ENCODE measurements at regions not wholly inside any gene's neighbourhood (a gene's known extent, or its start where the extent isn't known, plus 50 kb on each side); places are given as distances from the start of the nearest gene placed in this dataset.
A peak's percentile ranks its signal among the peaks of the same experiment; 100 is the strongest.
"Not testable (repeated sequence)": the region's sequence is repeated elsewhere in the genome, so short reads cannot be mapped to it uniquely, and the experiment has no call there.

DNA sequence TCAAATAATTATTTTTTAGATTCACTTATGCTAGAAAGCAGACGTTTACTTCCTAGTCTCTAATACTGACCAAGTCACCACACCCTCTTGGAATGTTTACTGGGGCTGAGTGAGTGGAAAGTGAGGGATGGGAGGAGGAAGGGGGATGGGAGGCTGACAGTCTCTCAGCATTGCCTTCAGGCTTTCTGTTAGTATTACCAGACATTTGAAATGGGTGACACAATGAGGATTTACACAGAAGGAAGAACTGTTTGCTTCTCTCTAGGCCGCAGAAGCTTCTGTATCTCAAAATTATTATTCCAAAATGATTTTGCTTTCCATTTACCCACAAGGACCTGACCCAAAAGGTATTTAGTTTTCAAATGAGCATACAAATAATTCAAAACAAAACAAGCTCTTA is 232.8 kb upstream of the ZNF608 start:
- peak; percentile 10 for DNase-seq (ENCODE audit: low read depth)

DNA sequence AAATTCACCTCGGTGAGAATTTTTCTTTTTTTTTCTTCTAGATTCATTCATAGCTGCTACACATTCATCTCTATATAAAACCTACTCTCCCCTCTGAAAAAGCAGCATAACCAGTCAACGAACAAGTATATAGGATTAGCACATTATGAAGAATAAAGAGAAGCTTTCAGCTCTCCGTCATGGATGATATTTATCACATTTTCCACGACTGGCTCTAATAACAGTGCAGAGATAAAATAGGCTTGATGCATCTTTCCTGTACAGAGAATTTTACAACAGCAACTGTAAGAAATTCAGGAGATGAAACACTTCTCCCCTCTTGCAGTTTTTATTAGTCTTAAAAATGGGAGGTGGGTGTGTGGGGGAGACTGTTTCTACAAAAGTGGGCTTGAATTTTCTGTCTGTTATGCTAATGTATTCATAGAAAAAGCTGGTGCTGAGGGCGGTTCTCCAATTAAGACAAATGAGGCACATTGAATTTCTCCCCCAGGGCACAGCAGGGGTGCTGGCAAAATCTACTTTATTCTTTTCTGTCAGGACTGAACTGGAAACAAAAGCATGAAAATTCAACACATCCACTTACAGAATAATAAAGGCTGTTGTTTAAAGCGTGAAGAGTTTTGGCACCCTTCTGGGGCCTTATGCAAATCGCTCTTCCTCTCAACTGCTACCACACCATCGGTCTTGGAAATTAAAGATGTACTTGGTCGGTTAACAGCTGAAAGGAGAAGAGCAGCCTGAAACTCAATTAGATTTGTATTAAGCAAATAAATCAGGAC is 233.9 kb upstream of the ZNF608 start:
- TF ChIP-seq, protein P1, sequence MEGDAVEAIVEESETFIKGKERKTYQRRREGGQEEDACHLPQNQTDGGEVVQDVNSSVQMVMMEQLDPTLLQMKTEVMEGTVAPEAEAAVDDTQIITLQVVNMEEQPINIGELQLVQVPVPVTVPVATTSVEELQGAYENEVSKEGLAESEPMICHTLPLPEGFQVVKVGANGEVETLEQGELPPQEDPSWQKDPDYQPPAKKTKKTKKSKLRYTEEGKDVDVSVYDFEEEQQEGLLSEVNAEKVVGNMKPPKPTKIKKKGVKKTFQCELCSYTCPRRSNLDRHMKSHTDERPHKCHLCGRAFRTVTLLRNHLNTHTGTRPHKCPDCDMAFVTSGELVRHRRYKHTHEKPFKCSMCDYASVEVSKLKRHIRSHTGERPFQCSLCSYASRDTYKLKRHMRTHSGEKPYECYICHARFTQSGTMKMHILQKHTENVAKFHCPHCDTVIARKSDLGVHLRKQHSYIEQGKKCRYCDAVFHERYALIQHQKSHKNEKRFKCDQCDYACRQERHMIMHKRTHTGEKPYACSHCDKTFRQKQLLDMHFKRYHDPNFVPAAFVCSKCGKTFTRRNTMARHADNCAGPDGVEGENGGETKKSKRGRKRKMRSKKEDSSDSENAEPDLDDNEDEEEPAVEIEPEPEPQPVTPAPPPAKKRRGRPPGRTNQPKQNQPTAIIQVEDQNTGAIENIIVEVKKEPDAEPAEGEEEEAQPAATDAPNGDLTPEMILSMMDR (IDR thresholded peaks at IDR 0.05; ENCODE audit: insufficient read depth, low read length) = no peak
- no peak overlapping the region for H3K4me3 ChIP-seq (ENCODE audit: low read depth, low read length)
- no peak for DNase-seq (ENCODE audit: low read depth)

More for the DNA sequence above, 232.8 kb upstream of the ZNF608 start:
- H3K4me3 ChIP-seq (ENCODE audit: low read depth, low read length) = no peak overlapping the region
- TF ChIP-seq, protein P1 (IDR thresholded peaks at IDR 0.05; ENCODE audit: insufficient read depth, low read length) = no peak

DNA sequence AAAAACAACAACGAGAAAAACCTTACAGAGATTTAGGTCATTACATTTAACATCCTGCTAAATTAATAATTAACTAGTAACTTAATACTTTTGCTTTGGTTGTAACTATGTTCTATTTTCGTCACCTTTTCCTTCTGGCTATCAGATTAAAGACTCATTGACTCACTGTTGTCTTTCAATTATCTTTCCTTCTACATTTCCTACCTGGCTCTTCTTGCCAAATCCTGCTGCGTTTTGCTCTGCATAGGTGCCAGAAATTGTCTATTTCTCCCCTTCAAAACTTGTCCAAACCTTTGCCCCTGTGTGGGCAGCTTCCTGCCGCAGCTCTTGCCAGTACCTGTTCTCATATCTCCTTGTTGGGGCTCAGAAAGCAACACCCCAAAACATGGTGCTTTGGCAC is 235.5 kb upstream of the ZNF608 start:
- TF ChIP-seq, protein P1 (IDR thresholded peaks at IDR 0.05; ENCODE audit: insufficient read depth, low read length) = no peak
- H3K4me3 ChIP-seq (ENCODE audit: low read depth, low read length) = no peak overlapping the region
- no peak for DNase-seq (ENCODE audit: low read depth)

DNA sequence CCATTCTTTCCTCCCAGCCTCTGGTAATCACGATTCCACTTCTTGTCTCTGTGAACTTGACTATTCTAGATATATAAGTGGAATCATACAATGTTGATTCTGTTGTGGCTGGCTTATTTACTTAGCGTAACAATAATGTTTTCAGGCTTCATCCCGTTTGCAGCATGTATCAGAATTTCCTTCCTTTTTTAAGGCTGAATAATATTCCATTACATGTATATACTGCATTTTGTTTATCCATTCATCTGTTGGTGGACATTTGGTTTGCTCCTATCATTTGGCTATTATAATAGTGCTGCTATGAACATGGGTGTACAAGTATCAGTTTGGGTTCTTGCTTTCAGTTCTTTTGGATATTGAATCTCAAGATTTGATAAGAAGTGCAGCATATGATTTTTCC is 239.7 kb upstream of the ZNF608 start:
- TF ChIP-seq, protein P1 (IDR thresholded peaks at IDR 0.05; ENCODE audit: insufficient read depth, low read length) = no peak
- no peak for DNase-seq (ENCODE audit: low read depth)
- no peak overlapping the region for H3K4me3 ChIP-seq (ENCODE audit: low read depth, low read length)

DNA sequence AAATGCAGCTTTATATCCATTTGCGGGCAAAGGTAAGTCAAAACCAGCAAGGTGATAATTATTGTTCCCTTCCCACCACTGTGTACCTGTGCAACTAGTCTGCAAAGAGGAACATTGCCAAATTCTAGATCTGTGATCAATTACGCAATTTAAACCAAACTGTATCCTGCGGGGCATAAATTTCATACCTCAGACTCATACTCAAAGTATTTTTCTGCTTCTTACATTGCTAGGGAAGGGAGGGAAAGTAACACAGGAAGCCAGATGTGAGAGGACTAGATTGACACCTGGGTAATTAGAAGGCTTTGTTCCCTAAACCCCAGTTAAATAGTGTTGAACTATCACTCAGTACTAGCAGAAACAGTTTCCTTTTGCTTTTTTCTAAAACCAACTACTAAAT is 240.2 kb upstream of the ZNF608 start:
- H3K4me3 ChIP-seq (ENCODE audit: low read depth, low read length) = no peak overlapping the region
- TF ChIP-seq, protein P1 (IDR thresholded peaks at IDR 0.05; ENCODE audit: insufficient read depth, low read length) = no peak
- no peak for DNase-seq (ENCODE audit: low read depth)

DNA sequence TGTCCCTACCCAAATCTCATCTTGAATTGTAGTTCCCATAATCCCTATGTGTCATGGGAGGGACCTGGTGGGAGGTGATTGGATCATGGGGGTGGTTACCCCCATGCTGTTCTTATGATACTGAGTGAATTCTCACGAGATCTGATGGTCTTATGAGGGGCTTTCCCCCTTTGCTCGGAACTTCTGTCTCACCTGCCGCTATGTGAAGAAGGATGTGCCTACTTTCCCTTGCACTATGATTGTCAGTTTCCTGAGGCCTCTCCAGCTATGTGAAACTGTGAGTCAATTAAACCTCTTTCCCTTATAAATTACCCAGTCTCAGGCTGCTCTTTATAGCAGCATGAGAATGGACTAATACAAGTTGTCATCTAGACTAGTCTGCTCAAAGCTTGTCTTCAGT is 241.3 kb upstream of the ZNF608 start:
- H3K4me3 ChIP-seq (ENCODE audit: low read depth, low read length); DNase-seq (ENCODE audit: low read depth): not testable (repeated sequence)

DNA sequence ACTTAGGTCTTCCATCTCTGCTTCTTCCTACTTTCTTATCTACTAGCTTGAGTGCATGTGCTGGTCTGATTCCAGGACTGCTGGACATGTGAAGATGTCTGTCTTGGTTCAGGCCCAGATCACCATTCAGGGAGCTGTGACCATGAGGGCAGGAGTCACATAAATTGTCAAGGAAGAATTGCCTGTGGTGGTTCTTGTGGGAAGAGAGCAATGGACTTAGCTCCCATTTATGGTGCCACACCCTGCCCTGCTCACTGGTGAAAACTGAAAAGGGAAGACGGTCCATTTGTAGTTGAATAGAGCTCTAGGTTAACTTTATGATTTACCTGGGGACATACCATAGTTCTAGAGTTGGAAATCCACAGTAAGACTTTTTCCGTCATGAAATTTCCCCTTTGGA is 244.3 kb upstream of the ZNF608 start:
- TF ChIP-seq, protein P1 (IDR thresholded peaks at IDR 0.05; ENCODE audit: insufficient read depth, low read length) = no peak
- no peak overlapping the region for H3K4me3 ChIP-seq (ENCODE audit: low read depth, low read length)
- DNase-seq (ENCODE audit: low read depth) = no peak
